GM13977 (cell line): ENCODE measurements at regions not wholly inside any gene's neighbourhood (a gene's known extent, or its start where the extent isn't known, plus 50 kb on each side); places are given as distances from the start of the nearest gene placed in this dataset.

ENCODE experiments used
- DNase-seq: peaks from one replicate; pipeline ENCODE4 v3.0.0; 2012; ENCODE audit warnings: low spot score
- in situ Hi-C: fragments of 300-500 bp; cut with MboI; formaldehyde crosslinking; loops from one replicate; pipeline ENCODE4 v1.12.0; 2022; ENCODE audit warnings: low sequenced_read_pairs, low pct_unique_long_range_greater_than_20kb, mixed read lengths, inconsistent platforms; ENCODE audit not compliant: unreplicated experiment
- TF ChIP-seq, protein P1 (sequence below): IDR thresholded peaks from 2 replicates; pipeline ENCODE4 v1.5.1; 2012; ENCODE audit warnings: mild to moderate bottlenecking, control low read depth; ENCODE audit not compliant: insufficient read depth; ENCODE audit errors: extremely low read depth, missing control alignments

DNA sequence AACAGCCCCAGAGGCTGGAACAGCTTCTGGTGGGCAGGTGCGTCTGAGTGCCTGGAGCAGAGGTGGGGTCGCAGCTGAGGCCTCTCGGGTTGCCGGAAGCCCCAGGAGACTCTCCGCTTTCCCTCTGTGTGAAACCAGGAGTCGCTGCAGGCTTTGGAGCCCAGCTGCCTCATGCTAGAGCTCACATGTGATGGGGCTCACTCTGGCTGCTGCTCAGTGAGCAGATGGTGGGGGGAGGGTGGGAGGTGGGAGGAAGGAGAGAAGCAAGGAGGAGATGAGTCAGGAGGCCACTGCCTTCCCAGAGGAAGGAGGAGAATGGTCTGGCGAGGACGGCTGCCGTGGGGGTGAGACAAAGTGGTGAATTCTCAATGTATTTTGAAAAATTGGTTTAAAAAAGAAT is 290.1 kb upstream of the CHRNA7 start:
- DNase-seq, result no peak
- in situ Hi-C loops, result no loop called here
- TF ChIP-seq, protein P1, sequence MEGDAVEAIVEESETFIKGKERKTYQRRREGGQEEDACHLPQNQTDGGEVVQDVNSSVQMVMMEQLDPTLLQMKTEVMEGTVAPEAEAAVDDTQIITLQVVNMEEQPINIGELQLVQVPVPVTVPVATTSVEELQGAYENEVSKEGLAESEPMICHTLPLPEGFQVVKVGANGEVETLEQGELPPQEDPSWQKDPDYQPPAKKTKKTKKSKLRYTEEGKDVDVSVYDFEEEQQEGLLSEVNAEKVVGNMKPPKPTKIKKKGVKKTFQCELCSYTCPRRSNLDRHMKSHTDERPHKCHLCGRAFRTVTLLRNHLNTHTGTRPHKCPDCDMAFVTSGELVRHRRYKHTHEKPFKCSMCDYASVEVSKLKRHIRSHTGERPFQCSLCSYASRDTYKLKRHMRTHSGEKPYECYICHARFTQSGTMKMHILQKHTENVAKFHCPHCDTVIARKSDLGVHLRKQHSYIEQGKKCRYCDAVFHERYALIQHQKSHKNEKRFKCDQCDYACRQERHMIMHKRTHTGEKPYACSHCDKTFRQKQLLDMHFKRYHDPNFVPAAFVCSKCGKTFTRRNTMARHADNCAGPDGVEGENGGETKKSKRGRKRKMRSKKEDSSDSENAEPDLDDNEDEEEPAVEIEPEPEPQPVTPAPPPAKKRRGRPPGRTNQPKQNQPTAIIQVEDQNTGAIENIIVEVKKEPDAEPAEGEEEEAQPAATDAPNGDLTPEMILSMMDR, result no peak

DNA sequence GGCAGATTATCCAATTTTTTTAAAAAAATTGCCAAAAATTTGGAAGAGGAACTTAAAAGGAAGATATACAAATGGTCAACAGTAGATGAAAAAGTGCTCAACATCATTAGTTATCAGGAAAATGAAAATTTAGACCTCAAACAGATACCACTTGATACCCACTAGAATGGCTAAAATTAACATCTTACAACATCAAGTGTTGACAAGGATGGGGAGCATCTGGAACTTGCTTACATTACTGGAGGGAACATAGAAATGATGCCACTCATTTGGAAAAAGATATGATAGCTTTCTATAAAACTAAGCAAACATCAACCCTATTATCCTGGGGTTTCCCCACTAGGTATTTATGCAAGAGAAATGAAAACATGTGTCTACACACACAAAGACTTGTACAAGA is 284.5 kb upstream of the CHRNA7 start:
- in situ Hi-C loops, result no loop called here
- no peak for DNase-seq
- TF ChIP-seq, protein P1, result no peak

DNA sequence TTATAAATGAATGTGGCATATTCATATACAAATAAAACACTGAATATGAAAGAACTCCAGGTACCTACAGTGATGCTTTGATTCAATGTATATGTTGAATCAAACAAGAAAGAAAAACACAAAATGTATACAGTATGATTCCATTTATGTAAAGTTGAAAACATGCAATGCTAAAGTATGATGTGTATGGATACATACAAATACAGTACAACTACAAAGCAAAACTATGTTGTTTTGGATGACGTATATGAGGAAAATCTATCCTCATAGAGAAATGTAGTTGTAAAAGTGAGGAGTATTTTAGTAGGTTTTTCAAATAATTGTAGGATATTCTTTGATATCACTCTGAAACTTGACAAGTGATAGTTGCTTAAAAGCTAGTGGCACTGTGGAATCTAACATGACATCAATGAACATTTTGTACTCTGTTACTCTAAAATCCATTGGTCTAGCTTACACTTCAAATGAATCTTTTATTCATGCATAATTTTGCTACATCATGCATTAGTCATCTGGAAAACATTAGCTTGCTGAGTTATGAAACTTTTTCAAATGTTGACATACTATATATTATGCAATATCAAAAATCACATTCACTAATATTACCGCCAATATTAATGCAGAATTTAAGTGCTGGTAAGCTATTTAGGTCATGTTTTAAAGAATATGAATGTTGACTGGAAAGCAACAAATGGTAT is 278.1 kb upstream of the CHRNA7 start:
- TF ChIP-seq, protein P1, result no peak
- DNase-seq, result no peak
- in situ Hi-C loops, result no loop called here

DNA sequence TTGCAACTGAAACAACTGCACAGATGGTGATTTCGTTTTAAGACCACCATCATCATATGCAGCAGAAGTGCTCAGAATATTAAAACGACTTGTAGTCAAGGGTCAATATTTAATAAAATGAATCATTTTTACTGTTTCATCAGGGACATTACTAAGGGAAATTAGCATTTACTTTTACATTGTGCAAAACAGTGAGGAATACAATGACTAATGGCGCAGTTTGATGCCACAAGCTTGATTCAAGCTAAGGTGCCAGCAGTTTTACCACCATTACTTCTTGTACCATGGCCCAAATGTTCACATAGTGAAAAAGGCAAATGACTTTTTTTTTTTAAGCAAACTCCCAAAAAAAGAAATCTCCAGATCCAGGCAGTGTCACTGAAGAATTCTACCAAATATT is 277.4 kb upstream of the CHRNA7 start:
- DNase-seq, result no peak
- in situ Hi-C loops, result no loop called here
- TF ChIP-seq, protein P1, result no peak

DNA sequence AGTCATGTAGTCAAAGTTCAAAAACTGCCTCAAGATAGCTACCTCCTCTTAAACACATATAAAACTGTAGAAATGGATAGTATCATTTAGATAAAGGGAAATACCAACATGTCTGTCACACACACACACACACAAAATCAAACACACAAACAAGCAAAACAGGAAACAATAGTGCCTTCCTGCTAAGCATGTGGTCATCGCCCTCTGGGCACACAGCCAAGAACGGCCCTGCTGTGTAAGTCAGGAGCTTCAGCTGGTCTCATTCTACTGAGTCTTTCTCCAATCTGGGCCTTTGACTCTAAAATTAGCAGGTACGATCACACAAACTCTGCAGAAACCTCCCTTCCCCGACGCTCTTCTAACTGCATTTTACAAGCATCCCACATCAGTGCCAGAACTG is 272.2 kb upstream of the CHRNA7 start:
- no peak for DNase-seq

DNA sequence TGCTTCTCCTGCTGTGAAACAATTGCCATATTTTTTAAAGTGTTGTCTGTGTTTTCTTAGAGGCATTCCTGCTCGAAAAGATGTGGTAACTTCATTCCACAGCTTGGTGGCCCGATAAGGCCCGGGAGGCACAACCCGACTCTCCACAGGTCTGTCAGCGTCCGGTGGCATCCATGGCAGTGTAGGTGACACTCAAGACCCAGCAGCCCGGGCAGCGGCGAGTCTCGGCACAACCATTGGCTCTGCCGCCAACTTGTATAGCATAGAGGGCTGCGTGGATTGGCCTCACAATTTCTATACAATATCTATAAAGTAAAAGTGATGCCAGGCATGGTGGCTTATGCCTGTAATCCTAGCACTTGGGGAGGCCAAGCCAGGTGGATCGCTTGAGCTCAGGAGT is 262.3 kb upstream of the CHRNA7 start:
- in situ Hi-C loops, result no loop called here
- TF ChIP-seq, protein P1, result no peak
- no peak for DNase-seq

More for the DNA sequence above, 272.2 kb upstream of the CHRNA7 start:
- TF ChIP-seq, protein P1, result no peak
- in situ Hi-C loops, result no loop called here
